HG03571 (cell line): ENCODE measurements at regions not wholly inside any gene's neighbourhood (a gene's known extent, or its start where the extent isn't known, plus 50 kb on each side); places are given as distances from the start of the nearest gene placed in this dataset.

ENCODE experiments used
- ATAC-seq: cut with Tn5 transposase; IDR thresholded peaks from one replicate; pipeline ENCODE4 v1.9.1; 2021; ENCODE audit not compliant: unreplicated experiment

GRCh38 chr15:62785881-62786828, 256.4 kb upstream of the TPM1 start:
- no peak for ATAC-seq

- ATAC-seq = no peak
These were observed 255.1 kb upstream of the TPM1 start for GRCh38 chr15:62787401-62787800.

- no peak for ATAC-seq
These were observed 254.3 kb upstream of the TPM1 start for GRCh38 chr15:62788224-62788623.

GRCh38 chr15:62790546-62790945, 252.0 kb upstream of the TPM1 start:
- no peak for ATAC-seq

- no peak for ATAC-seq
These were observed 250.9 kb upstream of the TPM1 start for GRCh38 chr15:62791694-62792093.

- ATAC-seq = no peak
These were observed 249.4 kb upstream of the TPM1 start for GRCh38 chr15:62792986-62793751.

- ATAC-seq = no peak
These were observed 248.8 kb upstream of the TPM1 start for GRCh38 chr15:62793752-62794144.

GRCh38 chr15:62795171-62795570, 247.4 kb upstream of the TPM1 start:
- ATAC-seq = no peak

- no peak for ATAC-seq
These were observed 246.5 kb upstream of the TPM1 start for GRCh38 chr15:62795700-62796695.

GRCh38 chr15:62797171-62797570, 245.4 kb upstream of the TPM1 start:
- no peak for ATAC-seq

GRCh38 chr15:62798536-62798935, 244.0 kb upstream of the TPM1 start:
- no peak for ATAC-seq

GRCh38 chr15:62799037-62799436, 243.5 kb upstream of the TPM1 start:
- no peak for ATAC-seq

GRCh38 chr15:62799919-62800318, 242.6 kb upstream of the TPM1 start:
- ATAC-seq = no peak

- no peak for ATAC-seq
These were observed 239.9 kb upstream of the TPM1 start for GRCh38 chr15:62802612-62803011.

GRCh38 chr15:62803856-62804400, 238.6 kb upstream of the TPM1 start:
- ATAC-seq = no peak

- ATAC-seq = no peak
These were observed 237.0 kb upstream of the TPM1 start for GRCh38 chr15:62805502-62805901.

GRCh38 chr15:62807539-62808130, 234.9 kb upstream of the TPM1 start:
- no peak for ATAC-seq

- ATAC-seq = no peak
These were observed 233.2 kb upstream of the TPM1 start for GRCh38 chr15:62809115-62809967.

GRCh38 chr15:62809968-62810260, 232.6 kb upstream of the TPM1 start:
- ATAC-seq = no peak

GRCh38 chr15:62812515-62812835, 230.1 kb upstream of the TPM1 start:
- ATAC-seq = no peak
